ENCODE measurements at regions not wholly inside any gene's neighbourhood (a gene's known extent, or its start where the extent isn't known, plus 50 kb on each side); places are given as distances from the start of the nearest gene placed in this dataset.

DNA sequence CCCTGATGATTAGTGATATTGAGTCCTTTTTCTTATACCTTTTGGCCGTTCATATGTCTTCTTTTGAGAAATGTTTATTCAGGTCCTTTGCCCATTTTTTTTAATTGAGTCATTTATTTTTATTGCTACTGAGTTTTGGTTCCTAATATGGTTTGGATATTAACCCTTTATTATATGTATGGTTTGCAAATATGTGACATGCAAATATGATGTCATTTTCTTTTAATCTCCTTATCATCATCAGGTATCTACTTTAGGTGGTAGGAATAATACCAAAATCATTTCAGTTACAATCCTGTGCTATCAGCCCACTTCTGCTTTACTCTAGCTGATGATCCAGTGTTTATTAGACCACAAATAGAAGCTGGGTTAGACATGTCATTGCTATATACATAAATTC lies 102.3 kb upstream of the TRPC7 start:
- no peak for DNase-seq (ENCODE audit: low spot score in 2 of 2, unreplicated experiment in 2 of 2)
- TF ChIP-seq, protein P1, sequence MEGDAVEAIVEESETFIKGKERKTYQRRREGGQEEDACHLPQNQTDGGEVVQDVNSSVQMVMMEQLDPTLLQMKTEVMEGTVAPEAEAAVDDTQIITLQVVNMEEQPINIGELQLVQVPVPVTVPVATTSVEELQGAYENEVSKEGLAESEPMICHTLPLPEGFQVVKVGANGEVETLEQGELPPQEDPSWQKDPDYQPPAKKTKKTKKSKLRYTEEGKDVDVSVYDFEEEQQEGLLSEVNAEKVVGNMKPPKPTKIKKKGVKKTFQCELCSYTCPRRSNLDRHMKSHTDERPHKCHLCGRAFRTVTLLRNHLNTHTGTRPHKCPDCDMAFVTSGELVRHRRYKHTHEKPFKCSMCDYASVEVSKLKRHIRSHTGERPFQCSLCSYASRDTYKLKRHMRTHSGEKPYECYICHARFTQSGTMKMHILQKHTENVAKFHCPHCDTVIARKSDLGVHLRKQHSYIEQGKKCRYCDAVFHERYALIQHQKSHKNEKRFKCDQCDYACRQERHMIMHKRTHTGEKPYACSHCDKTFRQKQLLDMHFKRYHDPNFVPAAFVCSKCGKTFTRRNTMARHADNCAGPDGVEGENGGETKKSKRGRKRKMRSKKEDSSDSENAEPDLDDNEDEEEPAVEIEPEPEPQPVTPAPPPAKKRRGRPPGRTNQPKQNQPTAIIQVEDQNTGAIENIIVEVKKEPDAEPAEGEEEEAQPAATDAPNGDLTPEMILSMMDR (IDR thresholded peaks at IDR 0.05; ENCODE audit: unreplicated experiment), result no peak
- Mint-ChIP-seq H3K36me3 (no peaks in the 10 kb centered on the region), H3K4me3 (no peak overlapping the region), H3K4me1 (peaks cover 4% of the 10 kb centered on the region), H3K27me3 (ENCODE audit: low read depth) (no peaks in the 10 kb centered on the region), H3K9me3 (no peaks in the 10 kb centered on the region), H3K27ac (no peak overlapping the region)

DNA sequence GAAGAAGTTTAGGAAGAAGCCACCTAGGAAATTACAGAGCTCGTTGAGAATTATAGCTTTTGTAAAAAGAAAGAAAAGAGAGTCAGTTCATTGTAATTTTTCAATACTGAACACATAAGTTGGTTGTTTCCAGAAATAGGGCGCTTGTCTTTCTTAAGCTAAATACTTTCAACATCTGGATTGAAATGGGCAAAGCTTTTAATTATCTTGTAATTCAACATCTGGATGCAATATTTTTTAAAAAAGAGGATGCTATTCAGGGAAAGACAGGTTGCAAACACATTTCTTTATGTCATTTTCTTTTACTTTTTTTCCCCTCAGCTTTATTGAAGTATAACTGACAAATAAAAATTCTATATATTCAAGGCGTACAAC lies 100.7 kb upstream of the TRPC7 start:
- Mint-ChIP-seq H3K27me3 (ENCODE audit: low read depth) (no peaks in the 10 kb centered on the region), H3K36me3 (no peaks in the 10 kb centered on the region), H3K4me3 (no peak overlapping the region), H3K4me1 (peaks cover 4% of the 10 kb centered on the region), H3K9me3 (no peaks in the 10 kb centered on the region), H3K27ac (no peak overlapping the region)
- TF ChIP-seq, protein P1 (IDR thresholded peaks at IDR 0.05; ENCODE audit: unreplicated experiment), result no peak
- DNase-seq (ENCODE audit: low spot score in 2 of 2, unreplicated experiment in 2 of 2), result no peak

DNA sequence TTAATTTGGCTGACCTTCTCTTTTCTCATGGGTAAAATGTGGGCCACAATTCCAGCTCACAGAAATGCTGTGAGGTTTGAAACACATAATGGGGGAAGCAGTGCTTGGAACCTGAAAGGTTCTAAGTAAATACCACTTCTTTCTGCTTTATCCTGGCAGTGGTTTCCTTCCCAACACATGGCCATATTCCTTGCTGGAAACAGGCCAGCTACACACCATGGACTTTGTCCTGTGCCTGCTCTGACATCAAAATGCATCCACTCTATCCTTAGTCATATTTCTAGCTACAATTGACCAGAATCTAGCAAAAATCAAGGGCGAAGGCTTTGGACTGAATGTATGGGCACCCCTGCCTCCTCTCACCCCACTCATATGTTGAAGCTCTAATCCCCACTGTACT lies 93.1 kb upstream of the TRPC7 start:
- no peak overlapping the region for H3K4me3 Mint-ChIP-seq
- H3K36me3 Mint-ChIP-seq, result no peaks in the 10 kb centered on the region
- TF ChIP-seq, protein P1 (IDR thresholded peaks at IDR 0.05; ENCODE audit: unreplicated experiment), result no peak
- no peaks in the 10 kb centered on the region for H3K9me3 Mint-ChIP-seq
- peaks cover 2% of the 10 kb centered on the region for H3K27me3 Mint-ChIP-seq (ENCODE audit: low read depth)
- DNase-seq (ENCODE audit: low spot score in 2 of 2, unreplicated experiment in 2 of 2), result no peak
- H3K4me1 Mint-ChIP-seq, result peaks cover 2% of the 10 kb centered on the region
- no peak overlapping the region for H3K27ac Mint-ChIP-seq

DNA sequence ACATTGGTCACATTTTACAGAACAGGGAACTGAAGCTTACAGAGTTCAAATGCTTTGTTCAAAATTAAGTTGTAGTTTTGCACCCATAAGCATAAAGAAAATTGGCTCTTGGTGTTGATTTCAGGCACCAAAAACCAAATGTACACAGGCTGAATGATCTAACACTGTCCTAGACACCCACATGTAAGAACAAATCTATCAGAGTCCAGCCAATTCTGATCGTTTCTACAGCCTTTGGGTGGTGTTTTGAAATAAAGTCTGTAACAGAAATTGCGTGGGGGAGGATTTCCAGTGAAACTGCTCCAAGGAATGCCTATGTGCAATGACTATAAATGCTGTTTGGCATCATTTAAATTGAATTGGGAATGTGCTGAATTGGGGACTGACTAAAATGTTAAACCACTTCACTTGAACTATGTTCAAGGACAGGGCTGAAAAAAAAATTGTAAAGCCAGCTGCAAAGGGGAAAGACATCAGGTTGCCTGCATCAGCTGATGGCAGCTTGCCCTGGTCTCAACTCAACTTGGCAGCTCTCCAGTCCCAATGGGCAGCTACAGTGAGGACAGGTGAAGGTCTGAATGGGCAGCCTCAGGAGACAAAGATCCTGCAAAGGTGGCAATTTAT lies 92.2 kb upstream of the TRPC7 start:
- no peak for DNase-seq (ENCODE audit: low spot score in 2 of 2, unreplicated experiment in 2 of 2)
- Mint-ChIP-seq H3K27me3 (ENCODE audit: low read depth) (peaks cover 2% of the 10 kb centered on the region), H3K9me3 (no peaks in the 10 kb centered on the region), H3K27ac (no peak overlapping the region), H3K4me3 (no peak overlapping the region), H3K36me3 (no peaks in the 10 kb centered on the region), H3K4me1 (peaks cover 2% of the 10 kb centered on the region)
- TF ChIP-seq, protein P1 (IDR thresholded peaks at IDR 0.05; ENCODE audit: unreplicated experiment), result no peak

DNA sequence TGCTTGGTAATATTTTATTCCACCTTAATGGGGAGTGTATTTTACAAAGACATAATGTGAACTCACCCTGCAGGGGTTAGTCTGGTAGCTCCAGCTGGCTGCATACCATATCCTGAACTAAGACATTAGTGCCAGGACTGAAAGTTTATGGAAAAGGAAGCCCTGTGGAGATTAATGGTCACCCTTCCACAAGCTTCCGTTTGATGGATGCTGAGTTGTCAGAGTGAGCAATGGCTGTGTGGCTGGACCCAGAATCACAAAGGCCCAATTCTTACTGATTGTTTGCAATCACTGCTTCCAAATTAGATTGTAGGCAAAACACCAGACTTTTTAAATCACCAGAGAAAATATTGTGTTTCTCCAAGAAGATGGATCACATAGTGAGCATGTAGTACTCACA lies 90.1 kb upstream of the TRPC7 start:
- Mint-ChIP-seq H3K4me1 (peaks cover 2% of the 10 kb centered on the region), H3K27ac (no peak overlapping the region), H3K4me3 (no peak overlapping the region), H3K9me3 (peaks cover 6% of the 10 kb centered on the region), H3K36me3 (no peaks in the 10 kb centered on the region), H3K27me3 (ENCODE audit: low read depth) (peaks cover 2% of the 10 kb centered on the region)
- TF ChIP-seq, protein P1 (IDR thresholded peaks at IDR 0.05; ENCODE audit: unreplicated experiment), result no peak
- DNase-seq (ENCODE audit: low spot score in 2 of 2, unreplicated experiment in 2 of 2), result no peak
